Kidney (tissue), 13 donors: ENCODE measurements at regions not wholly inside any gene's neighbourhood (a gene's known extent, or its start where the extent isn't known, plus 50 kb on each side); places are given as distances from the start of the nearest gene placed in this dataset.
"Not testable (repeated sequence)": the region's sequence is repeated elsewhere in the genome, so short reads cannot be mapped to it uniquely, and the experiment has no call there.

Experiments
- DNase-seq, 5 donors: peaks; one replicate each; pipeline ENCODE4 v3.0.0-alpha.2; 2013 to 2020
- FAIRE-seq: peaks from 2 replicates; lab custom pipeline; 2012; peaks lifted over from hg19 to GRCh38; lab: Jason Lieb, UNC
- H3K27ac ChIP-seq, 2 donors: one replicate each; pipeline ENCODE4 v1.7.0; 2013; ENCODE audit warnings: low read depth in 2 of 2, low read length in 2 of 2, inconsistent platforms in 1 of 2
- H3K27me3 ChIP-seq: one replicate; pipeline ENCODE4 v1.7.1; 2013; ENCODE audit warnings: low read length, inconsistent platforms; ENCODE audit not compliant: control insufficient read depth, insufficient read depth
- H3K36me3 ChIP-seq, 3 donors: one replicate each; pipeline versions ENCODE4 v1.7.0 to v1.7.1; 2013; ENCODE audit warnings: low read length in 3 of 3, control low read depth in 1 of 3, inconsistent platforms in 1 of 3; ENCODE audit not compliant: insufficient read depth in 3 of 3, control insufficient read depth in 2 of 3
- H3K4me1 ChIP-seq, 3 donors: one replicate each; pipeline versions ENCODE4 v1.7.0 to v1.7.1; 2013; ENCODE audit warnings: low read length in 3 of 3, inconsistent platforms in 1 of 3, low read depth in 1 of 3; ENCODE audit not compliant: control insufficient read depth in 2 of 3, insufficient read depth in 2 of 3
- H3K4me3 ChIP-seq, 3 donors: one replicate each; pipeline versions ENCODE4 v1.7.0 to v1.8.1; 2013; ENCODE audit warnings: low read length in 3 of 3, control low read depth in 1 of 3, inconsistent platforms in 1 of 3
- H3K9ac ChIP-seq, 3 donors: one replicate each; pipeline versions ENCODE4 v1.7.0 to v1.7.1; 2013; ENCODE audit warnings: low read length in 3 of 3, control low read depth in 1 of 3, inconsistent platforms in 1 of 3
- H3K9me3 ChIP-seq, 3 donors: one replicate each; pipeline versions ENCODE4 v1.7.0 to v1.7.1; 2013; ENCODE audit warnings: low read length in 3 of 3, control low read depth in 1 of 3, inconsistent platforms in 1 of 3; ENCODE audit not compliant: control insufficient read depth in 2 of 3, insufficient read depth in 1 of 3
- CTCF ChIP-seq: IDR thresholded peaks from 3 replicates; pipeline ENCODE4 v1.5.1; 2012; ENCODE audit warnings: mild to moderate bottlenecking, moderate library complexity, borderline replicate concordance; ENCODE audit not compliant: insufficient read depth; ENCODE audit errors: extremely low read depth
- intact Hi-C: fragments of 100-400 bp; cut with DNase I; formaldehyde crosslinking; loops from one replicate; pipeline ENCODE4 v1.11.1; 2022
- donor health status: control.
- donor health status: control.
- donor health status: control.
- donor health status: control.
- donor health status: control.
- donor health status: DM: yes; HTN: yes; CAD: no.
- donor health status: Normal renal cell carcinoma (clear cell type).

GRCh38 chrX:101799387-101799786 is 132.4 kb downstream of the ZMAT1 start:
- peak overlapping the region; percentile 34 to 47 (median 44) for H3K4me3 ChIP-seq
- FAIRE-seq (peak; percentile 99), DNase-seq (peak; percentile 84 to 95 (median 87))
- H3K9me3 ChIP-seq: no peaks in the 10 kb centered on the region
- no peak overlapping the region for H3K9ac ChIP-seq
- no peaks in the 10 kb centered on the region for H3K36me3 ChIP-seq
- peak; percentile 72 for TF ChIP-seq CTCF
- H3K27ac ChIP-seq: no peak overlapping the region
- no peaks in the 10 kb centered on the region for H3K27me3 ChIP-seq
- no peaks in the 10 kb centered on the region for H3K4me1 ChIP-seq
- intact Hi-C loops: no loop called here

- H3K9ac ChIP-seq: no peak overlapping the region
- no peak overlapping the region for H3K4me3 ChIP-seq
- no peaks in the 10 kb centered on the region for H3K4me1 ChIP-seq
- intact Hi-C loops: no loop called here
- no peaks in the 10 kb centered on the region for H3K9me3 ChIP-seq
- DNase-seq (no peak), FAIRE-seq (no peak)
- H3K36me3 ChIP-seq: no peaks in the 10 kb centered on the region
- no peaks in the 10 kb centered on the region for H3K27me3 ChIP-seq
- no peak for TF ChIP-seq CTCF
- H3K27ac ChIP-seq: no peak overlapping the region
Measured at GRCh38 chrX:101787934-101788333, 128.3 kb upstream of the ARMCX2 start.

GRCh38 chrX:101785142-101785541 is 125.5 kb upstream of the ARMCX2 start:
- TF ChIP-seq CTCF: no peak
- FAIRE-seq (no peak), DNase-seq (no peak)
- no peaks in the 10 kb centered on the region for H3K36me3 ChIP-seq
- H3K27ac ChIP-seq: no peak overlapping the region
- H3K9ac ChIP-seq: no peak overlapping the region
- H3K9me3 ChIP-seq: no peaks in the 10 kb centered on the region
- no peak overlapping the region for H3K4me3 ChIP-seq
- intact Hi-C loops: no loop called here
- no peaks in the 10 kb centered on the region for H3K27me3 ChIP-seq
- no peaks in the 10 kb centered on the region for H3K4me1 ChIP-seq

- H3K27me3 ChIP-seq, FAIRE-seq, intact Hi-C loops, DNase-seq, H3K9ac ChIP-seq, H3K4me1 ChIP-seq, H3K4me3 ChIP-seq, H3K9me3 ChIP-seq, H3K27ac ChIP-seq, H3K36me3 ChIP-seq: not testable (repeated sequence)
Measured at GRCh38 chrX:101780421-101780820, 120.8 kb upstream of the ARMCX2 start.
